ENCODE measurements at regions not wholly inside any gene's neighbourhood (a gene's known extent, or its start where the extent isn't known, plus 50 kb on each side); places are given as distances from the start of the nearest gene placed in this dataset.
"Not testable (repeated sequence)": the region's sequence is repeated elsewhere in the genome, so short reads cannot be mapped to it uniquely, and the experiment has no call there.

DNA sequence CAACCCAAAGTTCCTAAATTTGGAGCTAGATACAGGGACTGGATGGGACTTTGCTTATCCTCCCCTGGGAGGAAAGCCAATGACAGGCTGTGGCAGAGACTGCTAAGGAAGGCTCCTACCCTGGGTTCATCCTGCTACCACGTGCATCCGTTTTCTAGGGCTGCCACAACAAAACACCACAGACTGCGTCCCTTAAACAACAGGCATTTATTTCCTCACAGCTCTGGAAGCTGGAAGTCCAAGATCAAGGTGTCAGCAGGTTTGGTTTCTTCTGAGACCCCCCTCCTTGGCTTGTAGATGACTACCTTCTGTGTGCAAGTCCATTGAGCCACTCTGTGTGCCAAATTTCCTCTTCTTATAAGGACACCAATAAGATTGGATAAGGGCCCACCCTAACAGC, 263.9 kb downstream of the FAM43A start:
- no peak for TF ChIP-seq ZFX (IDR thresholded peaks at IDR 0.05)
- TF ChIP-seq, protein P1, sequence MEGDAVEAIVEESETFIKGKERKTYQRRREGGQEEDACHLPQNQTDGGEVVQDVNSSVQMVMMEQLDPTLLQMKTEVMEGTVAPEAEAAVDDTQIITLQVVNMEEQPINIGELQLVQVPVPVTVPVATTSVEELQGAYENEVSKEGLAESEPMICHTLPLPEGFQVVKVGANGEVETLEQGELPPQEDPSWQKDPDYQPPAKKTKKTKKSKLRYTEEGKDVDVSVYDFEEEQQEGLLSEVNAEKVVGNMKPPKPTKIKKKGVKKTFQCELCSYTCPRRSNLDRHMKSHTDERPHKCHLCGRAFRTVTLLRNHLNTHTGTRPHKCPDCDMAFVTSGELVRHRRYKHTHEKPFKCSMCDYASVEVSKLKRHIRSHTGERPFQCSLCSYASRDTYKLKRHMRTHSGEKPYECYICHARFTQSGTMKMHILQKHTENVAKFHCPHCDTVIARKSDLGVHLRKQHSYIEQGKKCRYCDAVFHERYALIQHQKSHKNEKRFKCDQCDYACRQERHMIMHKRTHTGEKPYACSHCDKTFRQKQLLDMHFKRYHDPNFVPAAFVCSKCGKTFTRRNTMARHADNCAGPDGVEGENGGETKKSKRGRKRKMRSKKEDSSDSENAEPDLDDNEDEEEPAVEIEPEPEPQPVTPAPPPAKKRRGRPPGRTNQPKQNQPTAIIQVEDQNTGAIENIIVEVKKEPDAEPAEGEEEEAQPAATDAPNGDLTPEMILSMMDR (conservative IDR thresholded peaks at IDR 0.05): no peak

DNA sequence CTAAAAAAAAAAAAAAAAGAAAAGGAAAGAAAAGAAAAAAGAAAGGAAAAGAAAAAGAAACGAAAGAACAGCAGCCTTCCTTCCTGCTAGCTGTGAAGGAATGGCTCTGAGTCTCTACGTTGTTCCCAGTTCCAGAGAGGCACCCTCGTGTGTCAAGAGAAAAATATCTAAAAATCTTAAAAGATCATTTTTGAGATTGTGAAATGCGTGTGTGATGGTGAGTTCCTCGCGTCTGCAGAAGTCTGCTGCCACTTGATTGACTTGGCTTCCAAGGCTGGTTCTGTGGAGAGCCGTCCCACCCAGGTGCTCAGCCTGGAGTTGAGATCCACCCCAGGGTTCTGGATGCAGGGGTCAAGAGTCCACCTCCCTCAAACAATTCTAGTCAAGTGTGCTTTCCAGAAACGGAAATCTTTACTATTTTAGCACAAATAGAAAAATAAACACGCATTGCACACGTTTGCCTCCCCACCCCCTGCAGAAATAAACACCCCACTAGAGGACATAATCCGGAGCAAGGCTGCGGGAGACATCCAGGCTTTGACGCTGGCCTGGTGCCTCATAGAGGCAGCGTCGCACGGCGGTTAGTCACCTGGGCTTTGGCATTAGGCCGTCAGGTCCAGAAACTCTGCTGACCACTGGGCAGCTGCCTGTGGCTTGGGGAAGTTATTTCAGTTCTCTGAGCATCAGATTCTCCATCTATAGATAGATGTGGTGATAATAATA, 265.4 kb downstream of the FAM43A start:
- TF ChIP-seq, protein P1 (conservative IDR thresholded peaks at IDR 0.05): no peak
- H3K27ac ChIP-seq: no peak overlapping the region

More for the DNA sequence above, 263.9 kb downstream of the FAM43A start:
- no peak overlapping the region for H3K27ac ChIP-seq

GRCh38 chr3:194951629-194951920, 265.9 kb downstream of the FAM43A start:
- not testable (repeated sequence) for H3K27ac ChIP-seq

DNA sequence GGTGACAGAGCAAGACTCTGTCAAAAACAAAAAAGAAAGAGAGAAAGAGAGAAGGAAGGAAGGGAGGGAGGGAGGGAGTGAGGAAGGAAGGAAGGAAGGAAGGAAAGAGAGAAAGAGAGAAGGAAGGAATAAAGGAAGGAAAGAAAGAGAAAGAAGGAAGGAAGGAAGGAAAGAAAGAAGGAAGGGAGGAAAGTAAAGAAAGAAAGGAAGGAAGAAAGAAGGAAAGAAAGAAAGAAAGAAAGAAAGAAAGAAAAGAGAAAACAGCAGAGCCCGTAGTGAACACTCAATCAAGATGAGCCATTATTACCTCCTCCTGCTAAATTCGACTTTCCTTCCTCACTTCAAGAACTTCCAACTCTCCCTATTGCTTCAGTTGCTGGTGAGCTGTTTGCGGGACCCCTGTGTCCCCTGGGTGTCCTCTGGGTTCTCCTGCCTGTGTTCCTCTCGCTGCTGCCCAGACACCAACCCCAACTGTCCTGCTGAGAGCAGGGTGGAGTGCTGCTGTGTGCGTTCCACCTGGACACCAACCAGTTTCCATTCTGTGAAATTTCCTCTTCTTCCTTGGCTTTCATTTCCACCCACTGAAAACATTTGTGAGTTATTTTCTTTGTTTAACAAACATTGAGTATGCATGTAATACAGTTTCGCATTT, 266.4 kb downstream of the FAM43A start:
- no peak overlapping the region for H3K27ac ChIP-seq
- TF ChIP-seq ZFX (IDR thresholded peaks at IDR 0.05): no peak

DNA sequence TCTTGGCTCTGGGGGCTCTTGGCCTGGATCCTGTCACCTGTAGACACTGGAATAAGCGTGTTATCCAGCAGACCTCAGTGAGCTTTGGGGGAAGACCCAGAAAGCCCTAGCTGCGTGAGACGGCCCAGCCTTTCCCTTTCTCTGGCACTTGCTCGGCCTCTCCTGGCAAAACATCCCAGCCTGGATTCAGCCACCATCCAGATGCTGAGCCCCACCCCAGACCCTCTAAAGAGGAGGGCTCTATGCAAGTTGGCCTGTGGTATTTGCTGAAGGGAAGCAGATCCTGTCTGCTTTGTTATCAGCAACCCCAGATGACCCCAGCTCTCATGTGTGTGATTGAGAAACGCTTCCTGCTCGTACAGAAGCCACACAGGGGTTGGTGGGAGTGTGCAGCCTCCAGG, 267.2 kb downstream of the FAM43A start:
- TF ChIP-seq, protein P1 (conservative IDR thresholded peaks at IDR 0.05): no peak
- TF ChIP-seq ZFX (IDR thresholded peaks at IDR 0.05): no peak
- no peak overlapping the region; the same call in 1 of the 2 replicates for H3K27ac ChIP-seq

- TF ChIP-seq, protein P1 (conservative IDR thresholded peaks at IDR 0.05): no peak
- no peak for TF ChIP-seq ZFX (IDR thresholded peaks at IDR 0.05)
- H3K27ac ChIP-seq: no peak overlapping the region; the same call in 1 of the 2 replicates
Observed at GRCh38 chr3:194953291-194953690, 267.6 kb downstream of the FAM43A start.

GRCh38 chr3:194955546-194955945, 269.9 kb downstream of the FAM43A start:
- TF ChIP-seq ZFX (IDR thresholded peaks at IDR 0.05): no peak
- TF ChIP-seq, protein P1 (conservative IDR thresholded peaks at IDR 0.05): no peak
- no peak overlapping the region for H3K27ac ChIP-seq

GRCh38 chr3:194955979-194956696, 270.5 kb downstream of the FAM43A start:
- no peak overlapping the region for H3K27ac ChIP-seq
- TF ChIP-seq ZFX (IDR thresholded peaks at IDR 0.05): no peak
- TF ChIP-seq, protein P1 (conservative IDR thresholded peaks at IDR 0.05): no peak

All from C4-2B (cell line).